ENCODE measurements at regions not wholly inside any gene's neighbourhood (a gene's known extent, or its start where the extent isn't known, plus 50 kb on each side); places are given as distances from the start of the nearest gene placed in this dataset.

GRCh38 chr2:226497146-226497909, 302.3 kb downstream of the IRS1 start:
- no peak overlapping the region for H3K27ac ChIP-seq (ENCODE audit: insufficient read depth, low read length)
- no peaks in the 10 kb centered on the region for H3K4me1 ChIP-seq (ENCODE audit: control insufficient read depth, extremely low read depth, insufficient read depth, low read length)
- no peaks in the 10 kb centered on the region for H3K27me3 ChIP-seq (ENCODE audit: control insufficient read depth, insufficient read depth, low read length)
- no peaks in the 10 kb centered on the region for H4K20me1 ChIP-seq (ENCODE audit: control insufficient read depth, extremely low read depth, insufficient read depth, low read length)
- no peaks in the 10 kb centered on the region for H3K79me2 ChIP-seq (ENCODE audit: control insufficient read depth, insufficient read depth, low read length)
- no peak overlapping the region for H3K9ac ChIP-seq (ENCODE audit: insufficient read depth, low read length)
- no peak for DNase-seq (ENCODE audit: low read depth in 2 of 2)
- no peak overlapping the region for H2AFZ ChIP-seq (ENCODE audit: low read length)
- H3K36me3 ChIP-seq (ENCODE audit: control insufficient read depth, insufficient read depth, low read length), result no peaks in the 10 kb centered on the region
- no peak overlapping the region for H3K4me2 ChIP-seq (ENCODE audit: extremely low read depth, insufficient read depth, low read length)
- no peak overlapping the region for H3K4me3 ChIP-seq (replicated peaks in 1 of 4; ENCODE audit: control extremely low read depth in 1 of 4, insufficient read depth in 1 of 4, low read depth in 3 of 4, low read length in 4 of 4)
- no peaks in the 10 kb centered on the region for H3K9me3 ChIP-seq (ENCODE audit: control insufficient read depth, insufficient read depth, low read depth, low read length)
- TF ChIP-seq, protein P1, sequence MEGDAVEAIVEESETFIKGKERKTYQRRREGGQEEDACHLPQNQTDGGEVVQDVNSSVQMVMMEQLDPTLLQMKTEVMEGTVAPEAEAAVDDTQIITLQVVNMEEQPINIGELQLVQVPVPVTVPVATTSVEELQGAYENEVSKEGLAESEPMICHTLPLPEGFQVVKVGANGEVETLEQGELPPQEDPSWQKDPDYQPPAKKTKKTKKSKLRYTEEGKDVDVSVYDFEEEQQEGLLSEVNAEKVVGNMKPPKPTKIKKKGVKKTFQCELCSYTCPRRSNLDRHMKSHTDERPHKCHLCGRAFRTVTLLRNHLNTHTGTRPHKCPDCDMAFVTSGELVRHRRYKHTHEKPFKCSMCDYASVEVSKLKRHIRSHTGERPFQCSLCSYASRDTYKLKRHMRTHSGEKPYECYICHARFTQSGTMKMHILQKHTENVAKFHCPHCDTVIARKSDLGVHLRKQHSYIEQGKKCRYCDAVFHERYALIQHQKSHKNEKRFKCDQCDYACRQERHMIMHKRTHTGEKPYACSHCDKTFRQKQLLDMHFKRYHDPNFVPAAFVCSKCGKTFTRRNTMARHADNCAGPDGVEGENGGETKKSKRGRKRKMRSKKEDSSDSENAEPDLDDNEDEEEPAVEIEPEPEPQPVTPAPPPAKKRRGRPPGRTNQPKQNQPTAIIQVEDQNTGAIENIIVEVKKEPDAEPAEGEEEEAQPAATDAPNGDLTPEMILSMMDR (conservative IDR thresholded peaks at IDR 0.05 in 1 of 2, IDR thresholded peaks at IDR 0.05 in 1 of 2; ENCODE audit: low read depth in 1 of 2, low read length in 2 of 2), result no peak
- no peak for TF ChIP-seq EZH2 (IDR thresholded peaks at IDR 0.05; ENCODE audit: low read length, missing control alignments)

DNA sequence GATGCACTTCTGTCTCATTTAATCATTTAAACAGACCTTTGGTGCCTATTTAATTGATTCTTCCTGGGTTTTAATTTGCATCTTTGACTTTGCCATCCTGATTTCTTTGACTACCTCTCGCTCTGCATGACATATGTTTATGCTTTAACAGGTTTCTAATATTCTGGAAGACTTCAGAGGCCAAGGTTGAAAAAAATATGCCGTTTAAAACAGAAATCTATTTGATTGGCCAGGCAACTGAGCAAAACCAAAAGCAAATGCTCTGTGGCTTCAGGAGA, 303.4 kb downstream of the IRS1 start:
- H3K9ac ChIP-seq (ENCODE audit: insufficient read depth, low read length), result no peak overlapping the region
- H3K4me1 ChIP-seq (ENCODE audit: control insufficient read depth, extremely low read depth, insufficient read depth, low read length), result no peaks in the 10 kb centered on the region
- no peak overlapping the region for H3K4me2 ChIP-seq (ENCODE audit: extremely low read depth, insufficient read depth, low read length)
- H3K27me3 ChIP-seq (ENCODE audit: control insufficient read depth, insufficient read depth, low read length), result no peaks in the 10 kb centered on the region
- no peaks in the 10 kb centered on the region for H4K20me1 ChIP-seq (ENCODE audit: control insufficient read depth, extremely low read depth, insufficient read depth, low read length)
- no peak overlapping the region for H3K4me3 ChIP-seq (replicated peaks in 1 of 4; ENCODE audit: control extremely low read depth in 1 of 4, insufficient read depth in 1 of 4, low read depth in 3 of 4, low read length in 4 of 4)
- TF ChIP-seq, protein P1 (conservative IDR thresholded peaks at IDR 0.05 in 1 of 2, IDR thresholded peaks at IDR 0.05 in 1 of 2; ENCODE audit: low read depth in 1 of 2, low read length in 2 of 2), result no peak
- no peak for TF ChIP-seq EZH2 (IDR thresholded peaks at IDR 0.05; ENCODE audit: low read length, missing control alignments)
- H3K79me2 ChIP-seq (ENCODE audit: control insufficient read depth, insufficient read depth, low read length), result no peaks in the 10 kb centered on the region
- DNase-seq (ENCODE audit: low read depth in 2 of 2), result no peak
- no peak overlapping the region for H3K27ac ChIP-seq (ENCODE audit: insufficient read depth, low read length)
- no peaks in the 10 kb centered on the region for H3K36me3 ChIP-seq (ENCODE audit: control insufficient read depth, insufficient read depth, low read length)
- H2AFZ ChIP-seq (ENCODE audit: low read length), result no peak overlapping the region
- no peaks in the 10 kb centered on the region for H3K9me3 ChIP-seq (ENCODE audit: control insufficient read depth, insufficient read depth, low read depth, low read length)

- H3K9ac ChIP-seq (ENCODE audit: insufficient read depth, low read length), result no peak overlapping the region
- H3K4me3 ChIP-seq (replicated peaks in 1 of 4; ENCODE audit: control extremely low read depth in 1 of 4, insufficient read depth in 1 of 4, low read depth in 3 of 4, low read length in 4 of 4), result no peak overlapping the region
- H3K27ac ChIP-seq (ENCODE audit: insufficient read depth, low read length), result no peak overlapping the region
- no peak overlapping the region for H3K4me2 ChIP-seq (ENCODE audit: extremely low read depth, insufficient read depth, low read length)
- H3K9me3 ChIP-seq (ENCODE audit: control insufficient read depth, insufficient read depth, low read depth, low read length), result no peaks in the 10 kb centered on the region
- TF ChIP-seq EZH2 (IDR thresholded peaks at IDR 0.05; ENCODE audit: low read length, missing control alignments), result no peak
- TF ChIP-seq, protein P1 (conservative IDR thresholded peaks at IDR 0.05 in 1 of 2, IDR thresholded peaks at IDR 0.05 in 1 of 2; ENCODE audit: low read depth in 1 of 2, low read length in 2 of 2), result no peak
- no peak for DNase-seq (ENCODE audit: low read depth in 2 of 2)
- no peaks in the 10 kb centered on the region for H4K20me1 ChIP-seq (ENCODE audit: control insufficient read depth, extremely low read depth, insufficient read depth, low read length)
- H3K27me3 ChIP-seq (ENCODE audit: control insufficient read depth, insufficient read depth, low read length), result no peaks in the 10 kb centered on the region
- no peak overlapping the region for H2AFZ ChIP-seq (ENCODE audit: low read length)
- H3K79me2 ChIP-seq (ENCODE audit: control insufficient read depth, insufficient read depth, low read length), result no peaks in the 10 kb centered on the region
- no peaks in the 10 kb centered on the region for H3K4me1 ChIP-seq (ENCODE audit: control insufficient read depth, extremely low read depth, insufficient read depth, low read length)
- no peaks in the 10 kb centered on the region for H3K36me3 ChIP-seq (ENCODE audit: control insufficient read depth, insufficient read depth, low read length)
These were observed 304.0 kb downstream of the IRS1 start for GRCh38 chr2:226495466-226496272.
